ENCODE measurements at regions not wholly inside any gene's neighbourhood (a gene's known extent, or its start where the extent isn't known, plus 50 kb on each side); places are given as distances from the start of the nearest gene placed in this dataset.

GRCh38 chr14:73775339-73776193, 61.4 kb upstream of the PNMA1 start:
- ATAC-seq (ENCODE audit: low read depth): no peak
- H3K4me3 Mint-ChIP-seq: no peak overlapping the region
- POLR2A ChIA-PET: interaction anchor here (1.2 to 11.8 kb wide), 3 partner anchors 9 to 17 kb away, joined by 4 to 174 read pairs (median 104); a partner anchor contains a TSS
- no peaks in the 10 kb centered on the region for H3K27me3 Mint-ChIP-seq
- no peak for DNase-seq
- no peaks in the 10 kb centered on the region for H3K9me3 Mint-ChIP-seq
- peaks cover 52% of the 10 kb centered on the region for H3K4me1 Mint-ChIP-seq
- peaks cover 10% of the 10 kb centered on the region for H3K36me3 Mint-ChIP-seq
- H3K27ac Mint-ChIP-seq: no peak overlapping the region

- no peak for ATAC-seq (ENCODE audit: low read depth)
- no peaks in the 10 kb centered on the region for H3K9me3 Mint-ChIP-seq
- peaks cover 8% of the 10 kb centered on the region for H3K36me3 Mint-ChIP-seq
- no peak overlapping the region for H3K4me3 Mint-ChIP-seq
- DNase-seq: no peak
- POLR2A ChIA-PET: interaction anchor here (1.2 to 11.8 kb wide), 3 partner anchors 12 to 33 kb away, joined by 3 to 174 read pairs (median 104); a partner anchor contains a TSS
- H3K27ac Mint-ChIP-seq: peak overlapping the region; percentile 68
- no peaks in the 10 kb centered on the region for H3K27me3 Mint-ChIP-seq
- peaks cover 60% of the 10 kb centered on the region for H3K4me1 Mint-ChIP-seq
Observed at GRCh38 chr14:73774671-73775070, 60.5 kb upstream of the PNMA1 start.

GRCh38 chr14:73774241-73774570, 60.0 kb upstream of the PNMA1 start:
- peak overlapping the region; percentile 7 for H3K4me3 Mint-ChIP-seq
- H3K27ac Mint-ChIP-seq: peak overlapping the region; percentile 68
- DNase-seq (no peak), ATAC-seq (ENCODE audit: low read depth) (no peak)
- no peaks in the 10 kb centered on the region for H3K9me3 Mint-ChIP-seq
- POLR2A ChIA-PET: interaction anchor here (1.2 to 11.8 kb wide), 3 partner anchors 12 to 33 kb away, joined by 3 to 174 read pairs (median 104); a partner anchor contains a TSS
- H3K36me3 Mint-ChIP-seq: peaks cover 8% of the 10 kb centered on the region
- H3K4me1 Mint-ChIP-seq: peaks cover 60% of the 10 kb centered on the region
- H3K27me3 Mint-ChIP-seq: no peaks in the 10 kb centered on the region

GRCh38 chr14:73773441-73774240, 59.5 kb upstream of the PNMA1 start:
- Mint-ChIP-seq H3K27ac (peak overlapping the region; percentile 68), H3K4me1 (peaks cover 59% of the 10 kb centered on the region), H3K9me3 (no peaks in the 10 kb centered on the region), H3K36me3 (peaks cover 8% of the 10 kb centered on the region), H3K27me3 (no peaks in the 10 kb centered on the region), H3K4me3 (peak overlapping the region; percentile 7)
- POLR2A ChIA-PET: interaction anchor here (0.6 to 11.8 kb wide), 5 partner anchors 13 to 32 kb away, joined by 3 to 174 read pairs (median 5); a partner anchor contains a TSS
- DNase-seq (no peak), ATAC-seq (ENCODE audit: low read depth) (no peak)

GRCh38 chr14:73771848-73772638, 57.9 kb upstream of the PNMA1 start:
- Mint-ChIP-seq H3K27ac (peak overlapping the region; percentile 84), H3K36me3 (peaks cover 4% of the 10 kb centered on the region), H3K4me3 (peak overlapping the region; percentile 62), H3K9me3 (no peaks in the 10 kb centered on the region), H3K4me1 (peaks cover 50% of the 10 kb centered on the region), H3K27me3 (no peaks in the 10 kb centered on the region)
- peak; percentile 65 for DNase-seq
- POLR2A ChIA-PET: interaction anchor here (0.5 to 11.8 kb wide), 6 partner anchors 10 to 179 kb away, joined by 3 to 174 read pairs (median 10); a partner anchor contains a TSS
- ATAC-seq (ENCODE audit: low read depth): peak; percentile 85

GRCh38 chr14:73770977-73771847, 57.0 kb upstream of the PNMA1 start:
- Mint-ChIP-seq H3K27ac (peak overlapping the region; percentile 84), H3K4me3 (peak overlapping the region; percentile 62), H3K27me3 (no peaks in the 10 kb centered on the region), H3K4me1 (peaks cover 53% of the 10 kb centered on the region), H3K9me3 (no peaks in the 10 kb centered on the region), H3K36me3 (peaks cover 4% of the 10 kb centered on the region)
- POLR2A ChIA-PET: interaction anchor here (0.5 to 11.8 kb wide), 5 partner anchors 11 to 180 kb away, joined by 3 to 174 read pairs (median 14); a partner anchor contains a TSS
- ATAC-seq (ENCODE audit: low read depth): peak; percentile 19
- DNase-seq: no peak

GRCh38 chr14:73768107-73768506, 53.9 kb upstream of the PNMA1 start:
- H3K4me3 Mint-ChIP-seq: no peak overlapping the region
- peaks cover 54% of the 10 kb centered on the region for H3K4me1 Mint-ChIP-seq
- no peak overlapping the region for H3K27ac Mint-ChIP-seq
- H3K9me3 Mint-ChIP-seq: no peaks in the 10 kb centered on the region
- H3K27me3 Mint-ChIP-seq: no peaks in the 10 kb centered on the region
- no peak for ATAC-seq (ENCODE audit: low read depth)
- POLR2A ChIA-PET: interaction anchor here (1.0 to 11.8 kb wide), 3 partner anchors 10 to 55 kb away, joined by 3 to 174 read pairs (median 7); a partner anchor contains a TSS
- peaks cover 6% of the 10 kb centered on the region for H3K36me3 Mint-ChIP-seq
- DNase-seq: no peak

- DNase-seq (no peak), ATAC-seq (ENCODE audit: low read depth) (no peak)
- H3K9me3 Mint-ChIP-seq: no peaks in the 10 kb centered on the region
- H3K27me3 Mint-ChIP-seq: no peaks in the 10 kb centered on the region
- no peak overlapping the region for H3K27ac Mint-ChIP-seq
- POLR2A ChIA-PET: interaction anchor here (0.6 to 1.4 kb wide), 2 partner anchors 20 to 21 kb away, joined by 3 to 4 read pairs; no protein-coding TSS in a partner anchor
- H3K4me1 Mint-ChIP-seq: peaks cover 53% of the 10 kb centered on the region
- H3K36me3 Mint-ChIP-seq: peaks cover 4% of the 10 kb centered on the region
- no peak overlapping the region for H3K4me3 Mint-ChIP-seq
Observed at GRCh38 chr14:73764406-73765280, 50.5 kb upstream of the PNMA1 start.
